ENCODE measurements at regions not wholly inside any gene's neighbourhood (a gene's known extent, or its start where the extent isn't known, plus 50 kb on each side); places are given as distances from the start of the nearest gene placed in this dataset.

GRCh38 chr5:164772122-164772521 is 1266.7 kb downstream of the MAT2B start:
- DNase-seq (ENCODE audit: low read depth) = no peak
- in situ Hi-C loops (cut with HindIII; ENCODE audit: low sequenced_read_pairs) = no loop called here
- no peak for TF ChIP-seq CTCF (IDR thresholded peaks at IDR 0.05; ENCODE audit: low read depth, low read length, missing control alignments)
- H3K4me3 ChIP-seq (ENCODE audit: low read depth, low read length) = no peak overlapping the region

GRCh38 chr5:164784230-164784629 is 1278.8 kb downstream of the MAT2B start:
- DNase-seq (ENCODE audit: low read depth) = no peak
- in situ Hi-C loops (cut with HindIII; ENCODE audit: low sequenced_read_pairs) = no loop called here
- TF ChIP-seq CTCF (IDR thresholded peaks at IDR 0.05; ENCODE audit: low read depth, low read length, missing control alignments) = no peak
- no peak overlapping the region for H3K4me3 ChIP-seq (ENCODE audit: low read depth, low read length)

- no peak for TF ChIP-seq CTCF (IDR thresholded peaks at IDR 0.05; ENCODE audit: low read depth, low read length, missing control alignments)
- no peak overlapping the region for H3K4me3 ChIP-seq (ENCODE audit: low read depth, low read length)
- in situ Hi-C loops (cut with HindIII; ENCODE audit: low sequenced_read_pairs) = no loop called here
- DNase-seq (ENCODE audit: low read depth) = no peak
Measured at GRCh38 chr5:164798110-164798509, 1292.7 kb downstream of the MAT2B start.

- no peak for DNase-seq (ENCODE audit: low read depth)
- TF ChIP-seq CTCF (IDR thresholded peaks at IDR 0.05; ENCODE audit: low read depth, low read length, missing control alignments) = no peak
- in situ Hi-C loops (cut with HindIII; ENCODE audit: low sequenced_read_pairs) = no loop called here
- H3K4me3 ChIP-seq (ENCODE audit: low read depth, low read length) = no peak overlapping the region
Measured at GRCh38 chr5:164799391-164799790, 1294.0 kb downstream of the MAT2B start.

- no peak for TF ChIP-seq CTCF (IDR thresholded peaks at IDR 0.05; ENCODE audit: low read depth, low read length, missing control alignments)
- no peak for DNase-seq (ENCODE audit: low read depth)
- in situ Hi-C loops (cut with HindIII; ENCODE audit: low sequenced_read_pairs) = no loop called here
- H3K4me3 ChIP-seq (ENCODE audit: low read depth, low read length) = no peak overlapping the region
Measured at GRCh38 chr5:164801910-164802309, 1296.5 kb downstream of the MAT2B start.

- in situ Hi-C loops (cut with HindIII; ENCODE audit: low sequenced_read_pairs) = no loop called here
- DNase-seq (ENCODE audit: low read depth) = peak; percentile 16
- no peak for TF ChIP-seq CTCF (IDR thresholded peaks at IDR 0.05; ENCODE audit: low read depth, low read length, missing control alignments)
Measured at GRCh38 chr5:164809821-164810220, 1304.4 kb downstream of the MAT2B start.

GRCh38 chr5:164818445-164818844 is 1313.0 kb downstream of the MAT2B start:
- TF ChIP-seq CTCF (IDR thresholded peaks at IDR 0.05; ENCODE audit: low read depth, low read length, missing control alignments) = no peak
- H3K4me3 ChIP-seq (ENCODE audit: low read depth, low read length) = no peak overlapping the region
- in situ Hi-C loops (cut with HindIII; ENCODE audit: low sequenced_read_pairs) = no loop called here
- DNase-seq (ENCODE audit: low read depth) = no peak

More at GRCh38 chr5:164809821-164810220, 1304.4 kb downstream of the MAT2B start:
- no peak overlapping the region for H3K4me3 ChIP-seq (ENCODE audit: low read depth, low read length)

Measured in astrocyte of the cerebellum (primary cell).